Vagina (tissue), 2 donors: ENCODE measurements at regions not wholly inside any gene's neighbourhood (a gene's known extent, or its start where the extent isn't known, plus 50 kb on each side); places are given as distances from the start of the nearest gene placed in this dataset.

Experiments
- DNase-seq, 2 donors: peaks; one replicate each; pipeline ENCODE4 v3.0.0-alpha.2; 2017; ENCODE audit errors: extremely low spot score in 2 of 2
- H3K27ac ChIP-seq: fragments of 200-600 bp; sonication (generic); one replicate; pipeline ENCODE4 v1.5.1; 2019
- H3K27me3 ChIP-seq: fragments of 200-600 bp; sonication (generic); one replicate; pipeline ENCODE4 v1.5.1; 2019
- H3K36me3 ChIP-seq, 2 donors: fragments of 200-600 bp; sonication (generic); one replicate each; pipeline ENCODE4 v1.5.1; 2017 to 2019
- H3K4me1 ChIP-seq: fragments of 200-600 bp; sonication (generic); one replicate; pipeline ENCODE4 v1.5.1; 2019
- H3K4me3 ChIP-seq, 2 donors: fragments of 200-600 bp; sonication (generic); 1 replicate in 1 of 2; 2 replicates in 1 of 2; pipeline ENCODE4 v1.5.1; 2016 to 2019
- H3K9me3 ChIP-seq: fragments of 200-600 bp; sonication (generic); one replicate; pipeline ENCODE4 v1.5.1; 2019
- CTCF ChIP-seq, 3 experiments: fragments of 450-650 bp in 2 of 3; fragments of 200-600 bp in 1 of 3; sonication (generic) in 1 of 3; IDR thresholded peaks; one replicate each; pipeline ENCODE4 v1.5.1; 2017 to 2019; ENCODE audit warnings: antibody characterized with exemption in 3 of 3, mild to moderate bottlenecking in 2 of 3, moderate library complexity in 2 of 3
- POLR2A ChIP-seq, 2 donors: fragments of 450-650 bp; IDR thresholded peaks; one replicate each; pipeline ENCODE4 v1.6.1; 2017; ENCODE audit warnings: antibody characterized with exemption in 2 of 2, mild to moderate bottlenecking in 2 of 2, moderate library complexity in 2 of 2
- POLR2AphosphoS5 ChIP-seq, 2 donors: sonication (generic); formaldehyde crosslinking; IDR thresholded peaks; one replicate each; pipeline ENCODE4 v1.9.0; 2017; ENCODE audit warnings: antibody characterized with exemption in 2 of 2, mild to moderate bottlenecking in 2 of 2, low read depth in 1 of 2; ENCODE audit not compliant: insufficient read depth in 1 of 2
- intact Hi-C: fragments of 100-400 bp; cut with DNase I; formaldehyde crosslinking; loops from one replicate; pipeline ENCODE4 v1.15.1; 2023

- TF ChIP-seq POLR2A (IDR thresholded peaks at IDR 0.05) (no peak), POLR2AphosphoS5 (IDR thresholded peaks at IDR 0.05; ENCODE audit: insufficient read depth in 1 of 2, low read depth in 1 of 2) (no peak), CTCF (IDR thresholded peaks at IDR 0.05) (no peak)
- intact Hi-C loops, result no loop called here
- Histone ChIP-seq H3K9me3 (no peaks in the 10 kb centered on the region), H3K36me3 (no peaks in the 10 kb centered on the region), H3K27me3 (no peaks in the 10 kb centered on the region), H3K4me3 (no peak overlapping the region), H3K27ac (no peak overlapping the region), H3K4me1 (no peaks in the 10 kb centered on the region)
- DNase-seq, result no peak
These were observed 225.6 kb downstream of the DUSP6 start for GRCh38 chr12:89126712-89127111.

GRCh38 chr12:89122852-89123251 lies 229.4 kb downstream of the DUSP6 start:
- Histone ChIP-seq H3K27me3 (no peaks in the 10 kb centered on the region), H3K9me3 (no peaks in the 10 kb centered on the region), H3K27ac (no peak overlapping the region), H3K4me1 (no peaks in the 10 kb centered on the region), H3K36me3 (no peaks in the 10 kb centered on the region), H3K4me3 (no peak overlapping the region)
- intact Hi-C loops, result no loop called here
- no peak for DNase-seq
- TF ChIP-seq CTCF (IDR thresholded peaks at IDR 0.05), result no peak
- TF ChIP-seq POLR2A (IDR thresholded peaks at IDR 0.05), result no peak
- no peak for TF ChIP-seq POLR2AphosphoS5 (IDR thresholded peaks at IDR 0.05; ENCODE audit: insufficient read depth in 1 of 2, low read depth in 1 of 2)

- DNase-seq, result no peak
- Histone ChIP-seq H3K9me3 (no peaks in the 10 kb centered on the region), H3K27me3 (no peaks in the 10 kb centered on the region), H3K36me3 (no peaks in the 10 kb centered on the region), H3K27ac (no peak overlapping the region), H3K4me3 (no peak overlapping the region), H3K4me1 (no peaks in the 10 kb centered on the region)
- no peak for TF ChIP-seq POLR2A (IDR thresholded peaks at IDR 0.05)
- intact Hi-C loops, result no loop called here
These were observed 234.8 kb downstream of the DUSP6 start for GRCh38 chr12:89117448-89118034.

GRCh38 chr12:89111964-89112363 lies 240.3 kb downstream of the DUSP6 start:
- intact Hi-C loops, result no loop called here
- H3K36me3 ChIP-seq, result no peaks in the 10 kb centered on the region
- DNase-seq, result no peak
- no peak overlapping the region for H3K27ac ChIP-seq
- H3K9me3 ChIP-seq, result no peaks in the 10 kb centered on the region
- H3K4me3 ChIP-seq, result no peak overlapping the region
- no peaks in the 10 kb centered on the region for H3K27me3 ChIP-seq
- TF ChIP-seq POLR2A (IDR thresholded peaks at IDR 0.05) (no peak), CTCF (IDR thresholded peaks at IDR 0.05) (no peak)
- no peaks in the 10 kb centered on the region for H3K4me1 ChIP-seq

- intact Hi-C loops, result no loop called here
- TF ChIP-seq POLR2A (IDR thresholded peaks at IDR 0.05) (no peak), POLR2AphosphoS5 (IDR thresholded peaks at IDR 0.05; ENCODE audit: insufficient read depth in 1 of 2, low read depth in 1 of 2) (no peak), CTCF (IDR thresholded peaks at IDR 0.05) (no peak)
These were observed 244.0 kb downstream of the DUSP6 start for GRCh38 chr12:89108265-89108664.

More at GRCh38 chr12:89108265-89108664, 244.0 kb downstream of the DUSP6 start:
- H3K4me3 ChIP-seq, result no peak overlapping the region
- H3K9me3 ChIP-seq, result no peaks in the 10 kb centered on the region
- H3K27me3 ChIP-seq, result no peaks in the 10 kb centered on the region
- no peak overlapping the region for H3K27ac ChIP-seq
- no peaks in the 10 kb centered on the region for H3K4me1 ChIP-seq
- DNase-seq, result no peak
- H3K36me3 ChIP-seq, result no peaks in the 10 kb centered on the region
